22Rv1 (cell line): ENCODE measurements at regions not wholly inside any gene's neighbourhood (a gene's known extent, or its start where the extent isn't known, plus 50 kb on each side); places are given as distances from the start of the nearest gene placed in this dataset.

Source experiments
- ZFX ChIP-seq: fragments of 450-650 bp; IDR thresholded peaks from 2 replicates; pipeline ENCODE4 v1.6.1; 2017; ENCODE audit warnings: antibody characterized with exemption, borderline replicate concordance
- TF ChIP-seq, protein P1 (sequence below): fragments of 450-650 bp; IDR thresholded peaks from 2 replicates; pipeline ENCODE4 v1.5.1; 2017; ENCODE audit warnings: mild to moderate bottlenecking

- TF ChIP-seq, protein P1, sequence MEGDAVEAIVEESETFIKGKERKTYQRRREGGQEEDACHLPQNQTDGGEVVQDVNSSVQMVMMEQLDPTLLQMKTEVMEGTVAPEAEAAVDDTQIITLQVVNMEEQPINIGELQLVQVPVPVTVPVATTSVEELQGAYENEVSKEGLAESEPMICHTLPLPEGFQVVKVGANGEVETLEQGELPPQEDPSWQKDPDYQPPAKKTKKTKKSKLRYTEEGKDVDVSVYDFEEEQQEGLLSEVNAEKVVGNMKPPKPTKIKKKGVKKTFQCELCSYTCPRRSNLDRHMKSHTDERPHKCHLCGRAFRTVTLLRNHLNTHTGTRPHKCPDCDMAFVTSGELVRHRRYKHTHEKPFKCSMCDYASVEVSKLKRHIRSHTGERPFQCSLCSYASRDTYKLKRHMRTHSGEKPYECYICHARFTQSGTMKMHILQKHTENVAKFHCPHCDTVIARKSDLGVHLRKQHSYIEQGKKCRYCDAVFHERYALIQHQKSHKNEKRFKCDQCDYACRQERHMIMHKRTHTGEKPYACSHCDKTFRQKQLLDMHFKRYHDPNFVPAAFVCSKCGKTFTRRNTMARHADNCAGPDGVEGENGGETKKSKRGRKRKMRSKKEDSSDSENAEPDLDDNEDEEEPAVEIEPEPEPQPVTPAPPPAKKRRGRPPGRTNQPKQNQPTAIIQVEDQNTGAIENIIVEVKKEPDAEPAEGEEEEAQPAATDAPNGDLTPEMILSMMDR: no peak
- no peak for TF ChIP-seq ZFX
Observed at GRCh38 chr9:74334271-74334670, 162.9 kb upstream of the RORB start.
